HepG2 (cell line): ENCODE measurements at regions not wholly inside any gene's neighbourhood (a gene's known extent, or its start where the extent isn't known, plus 50 kb on each side); places are given as distances from the start of the nearest gene placed in this dataset.
"Not testable (repeated sequence)": the region's sequence is repeated elsewhere in the genome, so short reads cannot be mapped to it uniquely, and the experiment has no call there.

Experiments used
- ATAC-seq: fragments of 200-7000 bp; cut with Tn5 transposase; 3 replicates; pipeline ENCODE4 v1.9.1; 2020; ENCODE audit warnings: mild to moderate bottlenecking, moderate library complexity
- BruUV-seq: library from RNA; stranded (reverse); fragments of 400-500 nt; replicated peaks from 2 replicates; lab custom pipeline; 2021; lab: Mats Ljungman, UMichigan
- CTCF ChIA-PET: fragments of 300-600 bp; formaldehyde crosslinking; extraction: SDS; loops from one replicate; lab custom pipeline; 2021; ENCODE audit warnings: low total read pairs, inconsistent platforms, low intra/inter-chr PET ratio; lab: Yijun Ruan, JAX
- POLR2A ChIA-PET: fragments of 350-600 bp; sonication (Branson Sonifier 250); formaldehyde crosslinking; loops from one replicate; lab custom pipeline; 2020; ENCODE audit warnings: antibody characterized with exemption, inconsistent platforms; lab: Yijun Ruan, JAX
- DNase-seq: peaks from one replicate; pipeline ENCODE4 v3.0.0-alpha.2; 2015; ENCODE audit warnings: low spot score
- FAIRE-seq: peaks from 3 replicates; lab custom pipeline; 2011; peaks lifted over from hg19 to GRCh38; lab: Jason Lieb, UNC
- H2AFZ ChIP-seq: one replicate; pipeline ENCODE4 v1.6.1; 2011; ENCODE audit warnings: low read length, inconsistent platforms
- H3K27ac ChIP-seq: fragments of 300-600 bp; 3 replicates; pipeline ENCODE4 v1.8.0; 2011; ENCODE audit warnings: mixed run types, mild to moderate bottlenecking, mixed read lengths, low read length, inconsistent platforms; ENCODE audit not compliant: insufficient read depth; ENCODE audit errors: extremely low read length
- H3K27me3 ChIP-seq, 2 experiments: fragments of 200-600 bp in 1 of 2; 2 replicates in 1 of 2; 3 replicates in 1 of 2; pipeline versions ENCODE4 v1.6.0 to v1.8.0; 2011; ENCODE audit warnings: low read length in 2 of 2, mild to moderate bottlenecking in 2 of 2, moderate library complexity in 2 of 2, inconsistent platforms in 1 of 2; ENCODE audit not compliant: insufficient read depth in 2 of 2, control insufficient read depth in 1 of 2
- H3K36me3 ChIP-seq, 2 experiments: fragments of 200-600 bp in 1 of 2; replicated peaks in 1 of 2; 2 replicates in 1 of 2; 3 replicates in 1 of 2; pipeline versions ENCODE4 v1.5.1 to v1.8.0; 2011; ENCODE audit warnings: low read length in 2 of 2, inconsistent platforms in 1 of 2; ENCODE audit not compliant: insufficient read depth in 2 of 2, control insufficient read depth in 1 of 2
- H3K4me1 ChIP-seq: 2 replicates; pipeline ENCODE4 v1.5.1; 2012; ENCODE audit warnings: low read length, inconsistent platforms; ENCODE audit not compliant: insufficient read depth
- H3K4me2 ChIP-seq: 2 replicates; pipeline ENCODE4 v1.6.0; 2011; ENCODE audit warnings: low read depth, low read length, inconsistent platforms
- H3K4me3 ChIP-seq, 3 experiments: fragments of 200-600 bp in 1 of 3; sonication (generic), shearing (Covaris generic) in 1 of 3; replicated peaks in 1 of 3; 2 replicates each; pipeline ENCODE4 v1.5.1; 2011 to 2016; ENCODE audit warnings: low read length in 3 of 3, inconsistent platforms in 2 of 3, low read depth in 2 of 3, mild to moderate bottlenecking in 2 of 3, control low read depth in 1 of 3, mixed read lengths in 1 of 3; ENCODE audit not compliant: insufficient read depth in 1 of 3
- H3K79me2 ChIP-seq: one replicate; pipeline ENCODE4 v1.6.1; 2011; ENCODE audit warnings: low read length, inconsistent platforms; ENCODE audit not compliant: insufficient read depth
- H3K9ac ChIP-seq: 2 replicates; pipeline ENCODE4 v1.6.0; 2011; ENCODE audit warnings: mild to moderate bottlenecking, low read depth, low read length, inconsistent platforms; ENCODE audit not compliant: insufficient read depth
- H3K9me3 ChIP-seq: 2 replicates; pipeline ENCODE4 v1.5.1; 2012; ENCODE audit warnings: mild to moderate bottlenecking, low read length
- H4K20me1 ChIP-seq: 2 replicates; pipeline ENCODE4 v1.6.0; 2011; ENCODE audit warnings: inconsistent platforms, mild to moderate bottlenecking, low read length, moderate library complexity; ENCODE audit not compliant: insufficient read depth
- AGO2 ChIP-seq: fragments of 200-400 bp; formaldehyde crosslinking; optimal IDR thresholded peaks from 2 replicates; pipeline ENCODE3; 2017; ENCODE audit warnings: mild to moderate bottlenecking, low read depth, low read length, moderate library complexity
- ELK4 ChIP-seq: sonication (generic); formaldehyde crosslinking; IDR thresholded peaks from 2 replicates; pipeline ENCODE4 v1.9.0; 2021; ENCODE audit warnings: missing genetic modification reagents, borderline replicate concordance
- JUND ChIP-seq: sonication (generic); formaldehyde crosslinking; IDR thresholded peaks from 2 replicates; pipeline ENCODE4 v1.8.0; 2022; ENCODE audit warnings: mild to moderate bottlenecking, missing genetic modification reagents
- MAFF ChIP-seq: IDR thresholded peaks from 2 replicates; pipeline ENCODE4 v1.6.1; 2011; ENCODE audit warnings: low read depth, low read length, improper control_type of control experiment
- MAFK ChIP-seq, 2 experiments: IDR thresholded peaks in 1 of 2; conservative IDR thresholded peaks in 1 of 2; 2 replicates each; pipeline ENCODE4 v1.6.1; 2011; ENCODE audit warnings: improper control_type of control experiment in 2 of 2, low read length in 2 of 2
- NKX3-1 ChIP-seq: sonication (generic); formaldehyde crosslinking; IDR thresholded peaks from 2 replicates; pipeline ENCODE4 v1.5.0; 2020; ENCODE audit warnings: missing genetic modification reagents
- PHF8 ChIP-seq: sonication (generic); formaldehyde crosslinking; IDR thresholded peaks from 2 replicates; pipeline ENCODE4 v1.5.0; 2020; ENCODE audit warnings: missing genetic modification reagents
- ZBTB7A ChIP-seq: sonication (generic); formaldehyde crosslinking; IDR thresholded peaks from 2 replicates; pipeline ENCODE4 v1.8.0; 2022; ENCODE audit warnings: mild to moderate bottlenecking, missing genetic modification reagents
- ZNF317 ChIP-seq: sonication (generic); formaldehyde crosslinking; IDR thresholded peaks from 2 replicates; pipeline ENCODE4 v1.5.0; 2020; ENCODE audit warnings: mild to moderate bottlenecking, missing genetic modification reagents
- ZNF562 ChIP-seq: sonication (generic); formaldehyde crosslinking; IDR thresholded peaks from 2 replicates; pipeline ENCODE4 v1.8.0; 2022; ENCODE audit warnings: missing genetic modification reagents, borderline replicate concordance
- ZNF577 ChIP-seq: sonication (generic); formaldehyde crosslinking; IDR thresholded peaks from 2 replicates; pipeline ENCODE4 v1.4.0; 2020; ENCODE audit warnings: mild to moderate bottlenecking, low read depth, missing genetic modification reagents, borderline replicate concordance
- ZNF781 ChIP-seq: sonication (generic); formaldehyde crosslinking; IDR thresholded peaks from 2 replicates; pipeline ENCODE4 v1.5.1; 2020; ENCODE audit warnings: borderline replicate concordance, mild to moderate bottlenecking, missing genetic modification reagents; ENCODE audit errors: not compliant biosample characterization
- WGBS: methylation state at CpG from one replicate; pipeline ENCODE4 v1.1.6; 2017; ENCODE audit warnings: low lambda C conversion rate; 5-methylcytosine and 5-hydroxymethylcytosine counted together
- in situ Hi-C: cut with HindIII; loops from 2 replicates; pipeline ENCODE4 v1.10.0; 2017; ENCODE audit warnings: low pct_unique_long_range_greater_than_20kb; ENCODE audit not compliant: extremely low pct_ligation_motif_present
- intact Hi-C: fragments of 100-400 bp; cut with micrococcal nuclease; formaldehyde crosslinking; loops from one replicate; pipeline ENCODE4 v1.10.0; 2022; ENCODE audit not compliant: unreplicated experiment

- H3K27ac ChIP-seq, result no peak overlapping the region
- H3K79me2 ChIP-seq, result no peaks in the 10 kb centered on the region
- H3K9me3 ChIP-seq, result peaks cover 57% of the 10 kb centered on the region
- DNase-seq, result no peak
- no peak for TF ChIP-seq PHF8 (CRISPR knock-in tag)
- TF ChIP-seq ZNF577 (CRISPR knock-in tag), result no peak
- no peak for TF ChIP-seq AGO2
- no peak for TF ChIP-seq ZNF317 (CRISPR knock-in tag)
- TF ChIP-seq ZNF781 (CRISPR knock-in tag), result no peak
- TF ChIP-seq NKX3-1 (CRISPR knock-in tag), result no peak
- TF ChIP-seq ZNF562 (CRISPR knock-in tag), result no peak
- TF ChIP-seq MAFK (conservative IDR thresholded peaks at IDR 0.05 in 1 of 2, IDR thresholded peaks at IDR 0.05 in 1 of 2; ENCODE audit: low read length in 2 of 2), result peak; percentile 94 to 97
- TF ChIP-seq ELK4, result no peak
- TF ChIP-seq MAFF, result peak; percentile 97
- TF ChIP-seq JUND (CRISPR knock-in tag), result no peak
- no peak for TF ChIP-seq ZBTB7A (CRISPR knock-in tag)
- ChIA-PET POLR2A (no interaction called here), CTCF (no interaction called here)
- H3K27me3 ChIP-seq, result no peaks in the 10 kb centered on the region
- no peaks in the 10 kb centered on the region for H3K36me3 ChIP-seq
- no TSS peak for BruUV-seq
- no peak overlapping the region for H3K4me3 ChIP-seq
- H4K20me1 ChIP-seq, result no peaks in the 10 kb centered on the region
- no peak for FAIRE-seq
- no peak overlapping the region for H3K4me2 ChIP-seq
- no peak overlapping the region for H2AFZ ChIP-seq
- 13% methylated on average over 1 of the region's 1 CpG for WGBS
- H3K9ac ChIP-seq, result no peak overlapping the region
- no peaks in the 10 kb centered on the region for H3K4me1 ChIP-seq
- in situ Hi-C loops (no loop called here), intact Hi-C loops (no loop called here)
- ATAC-seq, result no peak
Measured at GRCh38 chr11:54946424-54946823, 239.8 kb downstream of the OR4A5 start.

GRCh38 chr11:54947175-54947574 is 240.5 kb downstream of the OR4A5 start:
- H4K20me1 ChIP-seq, H3K4me1 ChIP-seq, H3K9ac ChIP-seq, H3K27me3 ChIP-seq, DNase-seq, FAIRE-seq, H3K4me2 ChIP-seq, CTCF ChIA-PET, H2AFZ ChIP-seq, POLR2A ChIA-PET, BruUV-seq, intact Hi-C loops, in situ Hi-C loops, ATAC-seq, H3K79me2 ChIP-seq, H3K4me3 ChIP-seq, H3K36me3 ChIP-seq, H3K27ac ChIP-seq: not testable (repeated sequence)
- WGBS, result 70% methylated on average over 6 of the region's 13 CpGs
- peaks cover 50% of the 10 kb centered on the region for H3K9me3 ChIP-seq
